CD4-positive, alpha-beta T cell (primary cell): ENCODE measurements at regions not wholly inside any gene's neighbourhood (a gene's known extent, or its start where the extent isn't known, plus 50 kb on each side); places are given as distances from the start of the nearest gene placed in this dataset.

Source experiments
- ATAC-seq: fragments of 200-7000 bp; cut with Tn5 transposase; one replicate; pipeline ENCODE4 v1.10.0; 2022; ENCODE audit warnings: mild to moderate bottlenecking; ENCODE audit not compliant: poor library complexity
- CTCF ChIA-PET: fragments of 350-600 bp; sonication (Branson Sonifier 250); formaldehyde crosslinking; loops from one replicate; lab custom pipeline; 2021; ENCODE audit warnings: antibody characterized with exemption, inconsistent platforms; lab: Charles Lee
- POLR2A ChIA-PET: fragments of 350-600 bp; sonication (Branson Sonifier 250); formaldehyde crosslinking; loops from one replicate; lab custom pipeline; 2021; ENCODE audit warnings: antibody characterized with exemption, inconsistent platforms; lab: Charles Lee
- DNase-seq, 14 experiments: peaks; one replicate each; pipeline ENCODE4 v3.0.0-alpha.2; 2013 to 2020; ENCODE audit warnings: mixed read lengths in 2 of 14
- H3K27ac ChIP-seq, 2 donors: one replicate each; pipeline versions ENCODE4 v1.5.1 to v1.7.0; 2013; ENCODE audit warnings: low read length in 2 of 2, low read depth in 1 of 2, mild to moderate bottlenecking in 1 of 2
- H3K27me3 ChIP-seq, 2 experiments: 1 replicate in 1 of 2; 2 replicates in 1 of 2; pipeline versions ENCODE4 v1.6.1 to v1.7.0; 2013; ENCODE audit warnings: low read length in 2 of 2, control low read depth in 1 of 2, mild to moderate bottlenecking in 1 of 2, moderate library complexity in 1 of 2; ENCODE audit not compliant: insufficient read depth in 2 of 2, control insufficient read depth in 1 of 2
- H3K36me3 ChIP-seq: one replicate; pipeline ENCODE4 v1.6.1; 2013; ENCODE audit warnings: low read length, control low read depth; ENCODE audit not compliant: insufficient read depth
- H3K4me1 ChIP-seq: one replicate; pipeline ENCODE4 v1.6.1; 2013; ENCODE audit warnings: low read length, control low read depth; ENCODE audit not compliant: insufficient read depth
- H3K4me3 ChIP-seq: one replicate; pipeline ENCODE4 v1.5.1; 2013; ENCODE audit warnings: mild to moderate bottlenecking, low read length, moderate library complexity
- H3K9me3 ChIP-seq, 2 experiments: 1 replicate in 1 of 2; 2 replicates in 1 of 2; pipeline versions ENCODE4 v1.6.1 to v1.7.0; 2013; ENCODE audit warnings: low read length in 2 of 2, mild to moderate bottlenecking in 2 of 2, control low read depth in 1 of 2, moderate library complexity in 1 of 2; ENCODE audit not compliant: control insufficient read depth in 1 of 2, insufficient read depth in 1 of 2
- H3K27ac Mint-ChIP-seq: one replicate; pipeline ENCODE4 v1.8.0; 2020; ENCODE audit warnings: mixed read lengths
- H3K27me3 Mint-ChIP-seq: one replicate; pipeline ENCODE4 v1.8.0; 2021; ENCODE audit warnings: mixed read lengths
- H3K36me3 Mint-ChIP-seq: one replicate; pipeline ENCODE4 v1.8.0; 2021; ENCODE audit warnings: low read depth, mixed read lengths
- H3K4me1 Mint-ChIP-seq: one replicate; pipeline ENCODE4 v1.8.0; 2021; ENCODE audit warnings: low read depth, mixed read lengths
- H3K4me3 Mint-ChIP-seq: one replicate; pipeline ENCODE4 v1.8.0; 2020; ENCODE audit warnings: mild to moderate bottlenecking, mixed read lengths
- H3K9me3 Mint-ChIP-seq: one replicate; pipeline ENCODE4 v1.8.0; 2020; ENCODE audit warnings: mixed read lengths
- intact Hi-C, 2 experiments: fragments of 100-400 bp; cut with DNase I in 1 of 2; cut with micrococcal nuclease in 1 of 2; formaldehyde crosslinking; loops; one replicate each; pipeline versions ENCODE4 v1.15.1 to v1.9.0; 2023 to 2025; cut with DNase I, micrococcal nuclease
- TF ChIP-seq, protein P1 (sequence below): fragments of 200-600 bp; IDR thresholded peaks from one replicate; pipeline ENCODE4 v1.8.0; 2022; ENCODE audit warnings: antibody characterized with exemption, mild to moderate bottlenecking

DNA sequence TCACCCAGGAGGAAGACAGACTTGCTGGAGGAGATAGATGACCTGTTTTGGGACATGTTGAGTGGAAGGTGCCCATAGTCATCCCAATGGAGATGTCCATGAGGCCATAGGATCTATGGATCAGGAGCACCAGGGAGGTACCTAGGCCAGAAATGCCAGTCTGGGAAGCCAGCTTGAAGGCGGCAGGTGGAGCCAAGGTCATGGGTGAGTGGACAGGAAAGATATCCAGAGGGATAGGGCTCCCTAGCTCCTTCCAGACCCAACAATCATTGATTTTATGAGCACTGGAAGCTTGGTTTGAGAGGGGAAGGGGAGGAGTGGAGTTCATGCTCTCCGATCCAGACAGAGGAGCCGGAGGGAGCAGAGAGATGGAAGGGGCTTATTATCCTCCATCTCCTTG lies 252.6 kb downstream of the CDK5RAP2 start:
- Histone ChIP-seq H3K27ac (no peak overlapping the region), H3K9me3 (no peaks in the 10 kb centered on the region), H3K4me1 (no peaks in the 10 kb centered on the region), H3K27me3 (no peaks in the 10 kb centered on the region), H3K4me3 (no peak overlapping the region), H3K36me3 (no peaks in the 10 kb centered on the region)
- Mint-ChIP-seq H3K27ac (no peak overlapping the region), H3K9me3 (no peaks in the 10 kb centered on the region), H3K4me1 (no peaks in the 10 kb centered on the region), H3K36me3 (no peaks in the 10 kb centered on the region), H3K27me3 (peaks cover 6% of the 10 kb centered on the region), H3K4me3 (no peak overlapping the region)
- DNase-seq (no peak), ATAC-seq (no peak)
- TF ChIP-seq, protein P1, sequence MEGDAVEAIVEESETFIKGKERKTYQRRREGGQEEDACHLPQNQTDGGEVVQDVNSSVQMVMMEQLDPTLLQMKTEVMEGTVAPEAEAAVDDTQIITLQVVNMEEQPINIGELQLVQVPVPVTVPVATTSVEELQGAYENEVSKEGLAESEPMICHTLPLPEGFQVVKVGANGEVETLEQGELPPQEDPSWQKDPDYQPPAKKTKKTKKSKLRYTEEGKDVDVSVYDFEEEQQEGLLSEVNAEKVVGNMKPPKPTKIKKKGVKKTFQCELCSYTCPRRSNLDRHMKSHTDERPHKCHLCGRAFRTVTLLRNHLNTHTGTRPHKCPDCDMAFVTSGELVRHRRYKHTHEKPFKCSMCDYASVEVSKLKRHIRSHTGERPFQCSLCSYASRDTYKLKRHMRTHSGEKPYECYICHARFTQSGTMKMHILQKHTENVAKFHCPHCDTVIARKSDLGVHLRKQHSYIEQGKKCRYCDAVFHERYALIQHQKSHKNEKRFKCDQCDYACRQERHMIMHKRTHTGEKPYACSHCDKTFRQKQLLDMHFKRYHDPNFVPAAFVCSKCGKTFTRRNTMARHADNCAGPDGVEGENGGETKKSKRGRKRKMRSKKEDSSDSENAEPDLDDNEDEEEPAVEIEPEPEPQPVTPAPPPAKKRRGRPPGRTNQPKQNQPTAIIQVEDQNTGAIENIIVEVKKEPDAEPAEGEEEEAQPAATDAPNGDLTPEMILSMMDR = no peak
- POLR2A ChIA-PET = no interaction called here
- CTCF ChIA-PET = no interaction called here
- intact Hi-C loops = no loop called here

DNA sequence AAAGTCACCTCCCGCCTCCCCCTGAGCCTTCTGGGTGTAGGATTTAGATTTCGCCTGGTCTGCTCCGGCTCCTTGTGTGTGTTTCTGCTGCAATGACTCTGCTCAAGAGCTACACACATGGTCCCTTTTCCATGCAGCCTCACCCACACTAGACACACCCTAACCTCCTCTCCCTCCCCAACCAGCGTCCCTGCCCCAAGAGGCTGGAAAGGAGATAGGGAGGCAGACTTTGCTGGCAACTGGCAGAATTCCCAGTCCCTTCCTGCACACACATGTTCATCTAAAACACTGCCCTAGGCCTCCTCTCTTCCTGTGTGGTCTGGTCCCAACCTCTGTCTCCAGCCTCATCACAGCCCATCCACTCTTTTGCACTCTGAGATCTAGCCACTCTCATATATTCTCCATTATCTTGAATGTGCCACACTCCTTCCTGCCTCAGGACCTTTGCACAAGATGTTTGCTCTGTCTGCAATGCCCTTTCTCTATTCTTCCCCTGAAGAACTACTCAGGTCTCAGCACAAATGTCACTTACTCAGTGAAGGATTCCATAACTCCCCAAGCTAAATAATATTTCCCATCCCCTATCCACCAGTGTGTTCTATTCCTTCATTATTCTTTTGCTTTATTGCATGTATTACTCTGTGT lies 253.8 kb downstream of the CDK5RAP2 start:
- H3K36me3 Mint-ChIP-seq = no peaks in the 10 kb centered on the region
- ChIA-PET CTCF (no interaction called here), POLR2A (no interaction called here)
- no peak for DNase-seq
- H3K4me1 Mint-ChIP-seq = no peaks in the 10 kb centered on the region
- no peaks in the 10 kb centered on the region for H3K9me3 Mint-ChIP-seq
- no peak for ATAC-seq
- H3K4me3 ChIP-seq = no peak overlapping the region
- no peaks in the 10 kb centered on the region for H3K27me3 ChIP-seq
- no peak overlapping the region for H3K27ac ChIP-seq
- no peak overlapping the region for H3K4me3 Mint-ChIP-seq
- no peaks in the 10 kb centered on the region for H3K9me3 ChIP-seq
- H3K36me3 ChIP-seq = no peaks in the 10 kb centered on the region
- intact Hi-C loops = no loop called here
- H3K27ac Mint-ChIP-seq = no peak overlapping the region
- no peaks in the 10 kb centered on the region for H3K4me1 ChIP-seq
- peaks cover 6% of the 10 kb centered on the region for H3K27me3 Mint-ChIP-seq
- TF ChIP-seq, protein P1 = no peak

DNA sequence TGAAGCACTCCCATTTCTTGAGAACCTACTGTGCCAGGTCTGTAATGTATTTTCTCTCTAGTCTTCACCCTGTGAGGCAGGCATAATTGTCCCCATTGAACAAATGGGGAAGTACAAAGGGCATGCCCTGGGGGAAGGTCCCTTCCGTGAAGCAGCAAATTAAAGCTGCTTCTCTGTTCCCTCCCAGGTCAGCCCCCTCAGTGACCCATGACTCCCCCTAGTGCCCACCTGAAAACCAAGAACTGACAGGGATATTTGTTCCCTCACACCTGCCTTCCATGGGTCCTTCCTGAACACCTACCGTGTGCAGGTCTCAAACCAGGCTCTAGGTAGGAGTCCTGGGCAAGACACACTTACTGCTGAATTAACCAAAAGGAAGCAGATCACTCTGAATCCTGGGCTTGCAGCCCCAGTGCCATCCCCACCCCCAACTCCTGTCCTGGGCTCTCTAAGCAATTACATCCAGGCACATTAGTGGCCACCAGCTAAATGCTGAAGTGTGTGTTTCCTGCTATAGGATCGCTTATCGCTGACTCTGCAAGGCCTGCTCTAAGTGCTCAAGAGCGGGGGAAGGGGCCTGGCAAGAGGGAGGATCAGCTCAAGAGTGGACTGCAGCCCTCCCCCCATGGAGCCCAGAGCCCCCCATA lies 254.8 kb downstream of the CDK5RAP2 start:
- POLR2A ChIA-PET = no interaction called here
- no peaks in the 10 kb centered on the region for H3K4me1 ChIP-seq
- no peak overlapping the region for H3K27ac ChIP-seq
- Mint-ChIP-seq H3K27ac (no peak overlapping the region), H3K27me3 (peaks cover 6% of the 10 kb centered on the region), H3K4me1 (no peaks in the 10 kb centered on the region), H3K36me3 (no peaks in the 10 kb centered on the region), H3K9me3 (no peaks in the 10 kb centered on the region), H3K4me3 (no peak overlapping the region)
- H3K27me3 ChIP-seq = no peaks in the 10 kb centered on the region
- ATAC-seq (no peak), DNase-seq (no peak)
- intact Hi-C loops = no loop called here
- TF ChIP-seq, protein P1 = no peak
- H3K4me3 ChIP-seq = no peak overlapping the region
- H3K9me3 ChIP-seq = no peaks in the 10 kb centered on the region
- CTCF ChIA-PET = no interaction called here
- H3K36me3 ChIP-seq = no peaks in the 10 kb centered on the region
